PFSK-1 (cell line): ENCODE measurements at regions not wholly inside any gene's neighbourhood (a gene's known extent, or its start where the extent isn't known, plus 50 kb on each side); places are given as distances from the start of the nearest gene placed in this dataset.

Experiments used
- POLR2AphosphoS5 ChIP-seq: IDR thresholded peaks from 2 replicates; pipeline ENCODE4 v1.6.1; 2012; ENCODE audit warnings: low read depth, mild to moderate bottlenecking, control low read depth, low read length, moderate library complexity
- REST ChIP-seq, 2 experiments: IDR thresholded peaks; 2 replicates each; pipeline versions ENCODE4 v1.6.1 to v1.8.0; 2011 to 2012; ENCODE audit warnings: low read depth in 2 of 2, low read length in 2 of 2, control low read depth in 1 of 2, inconsistent platforms in 1 of 2, mild to moderate bottlenecking in 1 of 2, moderate library complexity in 1 of 2; ENCODE audit not compliant: insufficient read depth in 1 of 2
- SIN3A ChIP-seq: IDR thresholded peaks from 2 replicates; pipeline ENCODE4 v1.6.1; 2012; ENCODE audit warnings: mild to moderate bottlenecking, low read length, moderate library complexity, borderline replicate concordance; ENCODE audit not compliant: insufficient read depth
- TAF1 ChIP-seq: IDR thresholded peaks from 2 replicates; pipeline ENCODE4 v1.6.1; 2012; ENCODE audit warnings: low read length, control low read depth, borderline replicate concordance; ENCODE audit not compliant: insufficient read depth

GRCh38 chr3:103173940-103174339 is 739.1 kb downstream of the ZPLD1 start:
- TF ChIP-seq REST (IDR thresholded peaks at IDR 0.05; ENCODE audit: insufficient read depth in 1 of 2, low read depth in 2 of 2, low read length in 2 of 2) (no peak), POLR2AphosphoS5 (no peak), SIN3A (no peak), TAF1 (no peak)
